NCI-H69 (cell line): ENCODE measurements at regions not wholly inside any gene's neighbourhood (a gene's known extent, or its start where the extent isn't known, plus 50 kb on each side); places are given as distances from the start of the nearest gene placed in this dataset.
"Not testable (repeated sequence)": the region's sequence is repeated elsewhere in the genome, so short reads cannot be mapped to it uniquely, and the experiment has no call there.

ENCODE experiments used
- DNase-seq: peaks from one replicate; lab custom pipeline; 2025; lab: John Stamatoyannopoulos, UW

DNA sequence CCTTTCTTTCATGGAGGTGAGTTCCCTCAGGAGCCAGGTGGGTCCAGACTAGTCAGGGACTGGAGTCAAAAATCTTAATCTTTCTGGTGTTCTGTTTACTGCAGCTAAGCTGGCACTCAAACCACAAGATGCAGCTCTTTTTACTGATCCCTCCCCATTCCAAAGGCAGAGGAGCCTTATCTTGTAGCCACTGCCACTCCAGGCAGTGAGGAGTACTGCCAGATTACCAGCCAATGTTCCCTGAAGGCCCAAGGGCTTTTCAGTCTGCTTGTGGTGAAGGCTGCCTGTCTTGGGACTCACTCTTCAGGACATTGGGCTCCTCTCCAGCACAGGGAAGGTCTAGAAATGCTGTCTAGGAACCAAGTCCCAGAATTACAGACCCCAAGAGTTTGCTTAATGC, 490.4 kb upstream of the ADGRB3 start:
- no peak for DNase-seq

- no peak for DNase-seq
Measured at GRCh38 chr6:68141190-68141589, 493.9 kb upstream of the ADGRB3 start.

DNA sequence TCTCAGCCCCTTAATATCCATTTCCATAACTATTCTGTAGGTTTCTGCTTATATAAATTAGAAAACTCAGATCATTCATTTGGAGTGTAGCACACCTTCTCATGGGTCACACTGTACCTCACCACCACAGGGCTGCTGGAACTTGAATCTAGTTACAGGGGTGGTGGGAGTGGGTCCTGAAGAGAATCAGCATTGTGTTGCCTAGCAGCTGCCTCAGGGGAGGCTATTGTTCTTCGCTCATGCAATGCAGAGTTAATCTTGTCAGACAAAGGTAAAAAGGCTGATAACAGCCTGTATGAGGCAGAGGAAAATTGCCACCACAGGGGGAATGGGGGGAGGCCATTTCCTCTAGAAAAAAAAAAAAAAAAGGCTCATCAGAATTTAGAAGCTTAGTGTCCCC, 496.0 kb upstream of the ADGRB3 start:
- DNase-seq = peak; percentile 80

DNA sequence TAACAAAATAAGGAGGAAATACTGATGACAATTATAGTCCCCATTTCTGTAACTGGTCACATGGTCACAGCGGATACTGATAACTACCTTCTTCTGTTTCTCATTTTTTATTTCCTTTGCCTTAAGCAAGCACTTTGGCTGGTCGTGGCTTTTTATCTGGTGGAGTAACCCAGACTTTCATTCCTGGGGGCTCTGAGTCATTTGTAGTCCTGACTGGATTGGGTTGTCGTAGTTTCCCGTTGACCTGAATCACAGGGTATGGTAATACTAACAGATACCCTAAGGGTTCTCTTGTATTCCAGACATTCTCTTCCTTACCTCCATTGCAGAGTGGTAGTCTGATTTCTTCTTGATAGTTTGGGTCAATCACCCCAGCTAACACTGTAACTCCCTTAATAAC, 500.3 kb upstream of the ADGRB3 start:
- no peak for DNase-seq

DNA sequence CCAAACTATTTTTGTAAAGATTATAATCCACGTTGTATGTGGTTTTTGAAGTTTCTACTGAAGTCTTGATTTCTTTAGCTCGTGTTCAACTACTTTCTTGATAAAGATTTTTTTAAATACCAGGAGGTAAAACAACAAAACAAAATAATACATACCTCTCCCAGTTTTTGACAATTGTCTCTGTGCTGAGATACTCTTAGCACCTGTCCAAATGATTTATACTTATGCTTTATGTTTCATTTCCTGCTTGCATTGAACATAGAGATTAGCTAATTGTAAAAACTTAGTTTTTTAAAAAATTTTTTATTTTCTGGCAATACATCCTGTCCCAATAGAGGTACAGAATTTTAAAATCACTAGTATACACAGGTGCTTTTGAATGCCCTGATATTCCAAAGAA, 506.9 kb upstream of the ADGRB3 start:
- DNase-seq = no peak

- no peak for DNase-seq
Measured at GRCh38 chr6:68127074-68127473, 508.0 kb upstream of the ADGRB3 start.

DNA sequence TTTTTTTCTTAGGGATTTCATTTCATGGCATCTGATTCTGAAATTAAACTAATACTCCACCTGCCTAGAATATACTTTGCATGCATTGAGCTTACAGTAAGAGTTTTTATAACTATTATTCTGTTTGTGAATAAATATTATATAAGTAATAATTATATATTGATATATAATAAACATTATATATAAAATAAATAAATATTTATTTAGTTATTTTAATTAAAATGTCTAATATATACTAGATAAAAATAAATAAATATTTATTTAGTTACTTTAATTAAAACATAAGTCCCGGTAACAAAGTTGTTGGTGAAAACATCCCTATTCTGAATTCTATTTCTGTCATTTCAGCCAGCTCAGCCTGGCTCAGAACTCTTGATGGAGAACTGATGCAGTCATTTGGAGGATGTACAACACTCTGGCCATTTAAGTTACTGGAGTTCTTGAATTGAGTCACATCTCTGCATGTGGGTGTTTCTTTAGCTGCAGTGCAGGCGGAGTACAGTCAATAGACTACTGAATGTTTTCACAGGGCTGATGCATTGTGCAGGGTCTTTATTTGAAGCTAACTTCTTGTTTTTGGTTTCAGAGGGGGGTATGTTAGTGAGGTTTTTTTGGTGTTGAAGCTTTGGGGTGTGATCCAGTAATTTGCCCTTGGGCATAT, 508.9 kb upstream of the ADGRB3 start:
- DNase-seq = peak; percentile 7

GRCh38 chr6:68122975-68123374, 512.1 kb upstream of the ADGRB3 start:
- not testable (repeated sequence) for DNase-seq

- DNase-seq = no peak
Measured at GRCh38 chr6:68122032-68122431, 513.0 kb upstream of the ADGRB3 start.

GRCh38 chr6:68120954-68121353, 514.1 kb upstream of the ADGRB3 start:
- DNase-seq = not testable (repeated sequence)

GRCh38 chr6:68114463-68115047, 520.5 kb upstream of the ADGRB3 start:
- no peak for DNase-seq

DNA sequence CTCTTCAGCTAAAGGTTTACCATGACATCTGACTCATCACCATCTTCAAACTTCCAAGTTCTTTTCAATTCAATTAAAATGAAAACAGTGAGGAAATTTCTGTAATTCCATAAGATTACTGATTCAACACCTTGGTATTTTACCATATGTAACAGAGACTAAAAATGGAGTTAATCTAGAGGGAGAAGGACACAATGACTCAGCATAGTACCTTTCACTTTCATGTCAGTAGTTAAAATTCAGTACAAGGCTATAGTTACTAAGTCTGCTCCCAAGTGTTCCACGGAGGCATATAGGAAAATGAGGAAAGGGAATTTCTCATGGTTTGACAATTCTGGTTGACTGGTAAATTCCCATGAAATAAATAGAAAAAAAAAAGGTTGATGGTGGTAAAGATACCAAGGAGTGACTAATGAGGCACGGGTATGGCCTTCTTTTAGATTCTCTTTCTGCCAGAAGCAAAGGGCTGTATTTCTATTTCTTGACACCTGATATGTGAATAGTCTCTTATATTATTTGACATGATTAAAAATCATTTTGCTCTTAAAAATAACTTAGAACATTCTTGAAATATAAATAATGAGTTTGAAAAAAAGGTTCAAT, 526.7 kb upstream of the ADGRB3 start:
- no peak for DNase-seq

DNA sequence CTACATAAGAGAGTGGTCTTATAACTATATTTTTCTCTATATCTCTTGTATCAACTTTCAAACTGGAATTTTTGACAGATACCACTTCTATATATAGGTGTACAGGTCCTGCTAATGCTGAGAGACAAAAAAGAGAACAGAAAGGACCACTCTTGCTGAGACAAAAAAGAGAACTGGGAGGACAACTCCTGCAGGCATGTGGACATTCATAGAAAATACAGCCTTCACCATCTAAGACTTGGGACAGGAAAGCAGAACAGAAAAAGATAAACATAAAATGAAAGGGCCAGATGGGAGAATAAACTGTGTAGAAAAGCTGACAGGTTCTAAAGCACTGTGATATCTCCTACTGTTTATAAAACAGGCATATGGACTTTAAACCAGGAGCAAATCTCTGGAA, 541.0 kb upstream of the ADGRB3 start:
- DNase-seq = no peak

DNA sequence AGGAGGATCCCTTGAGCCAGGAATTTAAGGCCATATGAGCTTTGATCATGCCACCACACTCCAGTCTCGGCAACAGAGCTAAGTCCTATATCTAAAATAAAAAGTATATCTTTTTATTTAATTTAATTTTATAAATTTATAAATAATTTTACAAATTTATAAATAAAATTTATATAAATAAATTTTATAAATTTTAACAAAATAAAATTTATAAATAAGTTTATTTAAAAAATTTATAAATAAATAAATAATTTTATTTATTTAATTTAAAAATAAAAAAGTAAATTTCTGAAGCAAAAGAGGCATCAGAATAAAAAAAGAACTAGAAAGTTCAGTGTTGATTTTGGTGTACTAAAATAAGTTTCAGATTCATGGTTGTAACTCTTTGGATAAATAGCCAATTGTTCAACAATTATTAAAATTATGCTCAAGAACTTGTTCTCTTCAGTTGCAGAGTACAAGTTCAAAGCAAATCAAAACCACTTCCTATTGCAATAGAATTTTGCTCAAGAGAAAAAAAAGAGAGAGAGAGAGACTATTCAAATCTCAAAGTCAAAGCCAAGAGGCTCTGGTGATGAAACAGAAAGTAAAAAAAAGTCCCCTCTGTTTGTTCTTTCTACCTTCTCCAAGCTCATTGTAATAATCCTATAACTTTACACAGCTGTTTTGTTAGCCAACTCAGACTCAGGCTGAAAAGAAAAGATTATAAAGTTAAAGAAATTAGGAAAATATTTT, 547.5 kb upstream of the ADGRB3 start:
- DNase-seq = no peak

DNA sequence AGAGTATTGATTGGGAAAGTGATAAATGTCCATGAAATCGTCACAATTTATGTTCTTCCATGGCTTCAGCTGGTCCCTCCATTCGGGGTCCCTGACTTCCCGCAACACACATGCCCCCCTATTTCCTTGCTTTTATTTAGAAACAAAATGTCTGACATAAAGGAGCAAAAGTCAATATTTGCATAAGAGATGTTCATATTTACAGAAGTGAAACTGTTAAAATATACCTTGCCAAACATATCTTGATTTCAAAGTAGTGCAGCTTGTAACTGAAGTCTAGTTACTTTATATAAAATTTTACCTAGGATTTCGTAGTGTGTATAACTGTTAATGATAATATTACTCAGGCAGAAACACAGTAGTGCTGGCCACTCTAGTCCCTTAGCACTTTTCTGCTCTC, 548.9 kb upstream of the ADGRB3 start:
- DNase-seq = no peak

DNA sequence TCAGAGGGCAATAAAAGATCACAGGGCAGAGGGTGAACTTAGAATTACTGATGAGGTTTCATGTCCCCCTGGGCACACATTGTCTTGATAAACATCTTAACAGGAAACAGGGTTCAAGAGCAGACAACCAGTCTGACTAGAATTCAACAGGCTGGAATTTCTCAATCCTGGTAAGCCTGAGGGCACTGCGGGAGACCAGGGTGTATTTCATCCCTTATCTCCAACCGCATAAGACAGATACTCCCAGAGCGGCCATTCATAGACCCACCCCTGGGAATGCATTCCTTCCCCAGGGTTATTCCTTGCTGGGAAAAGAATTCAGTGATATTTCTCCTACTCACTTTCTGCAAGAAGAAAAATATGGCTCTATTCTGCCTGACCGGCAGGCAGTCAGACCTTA, 549.5 kb upstream of the ADGRB3 start:
- not testable (repeated sequence) for DNase-seq

DNA sequence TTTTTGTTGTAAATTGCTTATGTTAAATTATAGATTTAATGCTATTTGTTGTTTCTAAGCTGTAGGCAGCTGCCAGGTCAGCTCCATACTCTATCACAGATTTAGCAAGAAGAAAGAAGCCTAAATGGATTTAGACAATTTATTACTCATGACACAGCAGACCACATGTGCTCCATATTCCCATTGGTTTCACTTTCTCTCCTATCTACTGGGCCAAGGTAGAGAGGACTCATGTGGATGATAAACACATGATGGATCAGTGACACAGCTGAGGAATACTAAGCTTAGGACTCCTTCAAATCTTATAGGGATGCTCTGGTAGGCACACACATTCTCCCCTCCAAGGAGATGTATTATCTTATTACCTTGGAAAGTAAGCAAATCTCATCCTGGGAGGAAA, 553.0 kb upstream of the ADGRB3 start:
- no peak for DNase-seq

- DNase-seq = no peak
Measured at GRCh38 chr6:68080074-68080473, 555.0 kb upstream of the ADGRB3 start.

DNA sequence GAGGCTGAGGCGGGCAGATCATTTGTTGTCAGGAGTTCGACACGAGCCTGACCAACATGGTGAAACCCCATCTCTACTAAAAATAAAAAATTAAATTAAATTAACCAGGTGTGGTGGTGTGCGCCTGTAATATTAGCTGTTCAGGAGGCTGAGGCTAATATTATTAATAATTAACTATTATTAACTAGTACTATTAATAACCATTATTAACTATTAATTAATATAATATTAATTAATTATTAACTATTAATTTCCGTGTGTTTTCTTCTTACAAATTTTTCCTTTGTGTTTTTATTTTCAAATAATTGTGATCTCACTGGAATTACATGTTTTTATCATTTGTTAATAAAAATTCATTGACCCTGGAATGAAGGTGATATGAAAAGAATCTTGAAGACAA, 557.4 kb upstream of the ADGRB3 start:
- no peak for DNase-seq

GRCh38 chr6:68071740-68072139, 563.3 kb upstream of the ADGRB3 start:
- DNase-seq = no peak

GRCh38 chr6:68069921-68070710, 565.0 kb upstream of the ADGRB3 start:
- no peak for DNase-seq

- no peak for DNase-seq
Measured at GRCh38 chr6:68059899-68060298, 575.2 kb upstream of the ADGRB3 start.
